Tibial artery (tissue), 4 donors: ENCODE measurements at regions not wholly inside any gene's neighbourhood (a gene's known extent, or its start where the extent isn't known, plus 50 kb on each side); places are given as distances from the start of the nearest gene placed in this dataset.

ENCODE experiments used
- DNase-seq, 2 donors: peaks; one replicate each; pipeline ENCODE4 v3.0.0-alpha.2; 2019
- H3K27ac ChIP-seq, 2 donors: fragments of 200-600 bp; sonication (generic) in 1 of 2; 1 replicate in 1 of 2; 2 replicates in 1 of 2; pipeline ENCODE4 v1.5.1; 2018 to 2019; ENCODE audit warnings: mild to moderate bottlenecking in 1 of 2
- H3K27me3 ChIP-seq, 2 donors: fragments of 200-600 bp; sonication (generic) in 1 of 2; one replicate each; pipeline versions ENCODE4 v1.5.1 to v1.6.0; 2016 to 2019
- H3K36me3 ChIP-seq, 3 donors: fragments of 200-600 bp; sonication (generic) in 2 of 3; one replicate each; pipeline ENCODE4 v1.5.1; 2016 to 2019; ENCODE audit warnings: mild to moderate bottlenecking in 2 of 3
- H3K4me1 ChIP-seq, 4 donors: fragments of 200-600 bp; sonication (generic) in 2 of 4; 1 replicate in 3 of 4; 2 replicates in 1 of 4; pipeline ENCODE4 v1.5.1; 2016 to 2019
- H3K4me3 ChIP-seq, 2 donors: fragments of 200-600 bp; sonication (generic) in 1 of 2; 1 replicate in 1 of 2; 2 replicates in 1 of 2; pipeline ENCODE4 v1.5.1; 2018 to 2019; ENCODE audit warnings: mild to moderate bottlenecking in 2 of 2
- H3K9me3 ChIP-seq, 3 donors: fragments of 200-600 bp; sonication (generic) in 1 of 3; one replicate each; pipeline ENCODE4 v1.5.1; 2016 to 2019
- CTCF ChIP-seq, 2 experiments: fragments of 200-600 bp in 1 of 2; fragments of 450-650 bp in 1 of 2; IDR thresholded peaks; one replicate each; pipeline ENCODE4 v1.5.1; 2017 to 2019; ENCODE audit warnings: antibody characterized with exemption in 2 of 2, mild to moderate bottlenecking in 1 of 2, moderate library complexity in 1 of 2
- intact Hi-C: fragments of 100-400 bp; cut with DNase I; formaldehyde crosslinking; loops from one replicate; pipeline ENCODE4 v1.15.0; 2023; ENCODE audit warnings: low total_unique reads

DNA sequence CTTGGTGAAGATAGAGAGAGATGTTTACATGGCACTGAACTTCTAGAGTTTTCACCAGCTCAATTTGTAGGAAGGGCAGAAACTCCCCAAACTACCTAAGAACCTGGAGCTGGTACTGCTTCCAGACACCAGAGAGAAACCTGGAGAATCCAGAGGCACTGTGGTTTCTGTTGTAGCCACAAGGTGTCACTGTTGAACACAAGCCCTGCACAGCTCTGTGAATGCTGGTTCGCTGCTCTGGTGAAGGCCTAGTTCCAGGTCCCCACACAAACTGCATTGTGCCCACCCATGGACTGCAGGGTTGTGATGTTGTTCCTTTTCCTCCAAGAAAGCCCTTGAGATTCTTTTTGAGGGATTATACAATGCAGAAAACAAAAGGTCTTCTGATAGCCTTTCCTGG, 150.5 kb upstream of the HS6ST1 start:
- Histone ChIP-seq H3K9me3 (peaks cover 3 to 16% (median 8%) of the 10 kb centered on the region in 3 donors), H3K36me3 (no peaks in the 10 kb centered on the region), H3K27me3 (no peaks in the 10 kb centered on the region), H3K4me3 (no peak overlapping the region), H3K27ac (no peak overlapping the region), H3K4me1 (peaks cover 0 to 34% (median 25%) of the 10 kb centered on the region in 4 donors)
- intact Hi-C loops = loop anchor here (5.0 kb wide), 1 partner anchor 142 kb away; no protein-coding TSS in a partner anchor
- DNase-seq = no peak
- no peak for TF ChIP-seq CTCF (IDR thresholded peaks at IDR 0.05)

- intact Hi-C loops = loop anchor here (5.0 kb wide), 1 partner anchor 143 kb away; no protein-coding TSS in a partner anchor
- no peak for DNase-seq
- TF ChIP-seq CTCF (IDR thresholded peaks at IDR 0.05) = no peak
- H3K36me3 ChIP-seq = no peaks in the 10 kb centered on the region
- no peaks in the 10 kb centered on the region for H3K27me3 ChIP-seq
- no peak overlapping the region for H3K4me3 ChIP-seq
- no peak overlapping the region for H3K27ac ChIP-seq
- peaks cover 0 to 34% (median 25%) of the 10 kb centered on the region in 4 donors for H3K4me1 ChIP-seq
- H3K9me3 ChIP-seq = peaks cover 3 to 16% (median 8%) of the 10 kb centered on the region in 3 donors
Observed at GRCh38 chr2:128469875-128470274, 151.2 kb upstream of the HS6ST1 start.

DNA sequence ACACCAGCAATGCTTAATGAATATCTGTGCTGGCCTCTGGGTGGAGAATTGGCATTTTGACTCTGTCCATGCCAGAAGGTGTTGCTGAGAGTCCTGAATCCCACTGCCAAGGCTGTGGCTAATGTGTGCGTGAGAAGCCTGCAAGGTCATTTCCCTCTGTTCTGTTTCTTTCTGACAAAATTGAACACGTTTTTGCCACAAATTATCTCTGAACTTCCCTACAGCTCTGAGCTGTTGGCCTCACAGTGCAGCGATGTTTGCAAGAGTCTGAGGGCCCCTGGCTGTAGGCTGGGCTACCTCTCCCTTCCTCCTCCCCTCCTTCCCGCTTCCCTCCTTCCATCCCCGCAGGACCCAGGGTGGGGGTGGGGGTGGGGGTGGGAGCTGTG, 154.1 kb upstream of the HS6ST1 start:
- Histone ChIP-seq H3K36me3 (no peaks in the 10 kb centered on the region), H3K4me1 (peaks cover 0 to 17% (median 15%) of the 10 kb centered on the region in 4 donors), H3K9me3 (peaks cover 3 to 16% (median 8%) of the 10 kb centered on the region in 3 donors), H3K27me3 (no peaks in the 10 kb centered on the region), H3K4me3 (peak overlapping the region; percentile 25 to 35), H3K27ac (no peak overlapping the region)
- intact Hi-C loops = no loop called here
- no peak for DNase-seq
- no peak for TF ChIP-seq CTCF (IDR thresholded peaks at IDR 0.05)

GRCh38 chr2:128473175-128474035, 154.7 kb upstream of the HS6ST1 start:
- DNase-seq = no peak
- intact Hi-C loops = no loop called here
- no peaks in the 10 kb centered on the region for H3K36me3 ChIP-seq
- peaks cover 0 to 17% (median 15%) of the 10 kb centered on the region in 4 donors for H3K4me1 ChIP-seq
- no peaks in the 10 kb centered on the region for H3K27me3 ChIP-seq
- no peak for TF ChIP-seq CTCF (IDR thresholded peaks at IDR 0.05)
- H3K27ac ChIP-seq = no peak overlapping the region
- peaks cover 3 to 16% (median 8%) of the 10 kb centered on the region in 3 donors for H3K9me3 ChIP-seq
- peak overlapping the region; percentile 25 to 35 for H3K4me3 ChIP-seq

- Histone ChIP-seq H3K9me3 (peaks cover 2 to 11% (median 8%) of the 10 kb centered on the region in 3 donors), H3K27ac (no peak overlapping the region), H3K36me3 (no peaks in the 10 kb centered on the region), H3K4me1 (peaks cover 0 to 17% (median 15%) of the 10 kb centered on the region in 4 donors), H3K27me3 (no peaks in the 10 kb centered on the region), H3K4me3 (no peak overlapping the region)
- intact Hi-C loops = no loop called here
- no peak for TF ChIP-seq CTCF (IDR thresholded peaks at IDR 0.05)
- DNase-seq = no peak
Observed at GRCh38 chr2:128474036-128474955, 155.6 kb upstream of the HS6ST1 start.
